DMS79 treated with DMSO at 0.1 percent for 48 hours (cell line): ENCODE measurements at regions not wholly inside any gene's neighbourhood (a gene's known extent, or its start where the extent isn't known, plus 50 kb on each side); places are given as distances from the start of the nearest gene placed in this dataset.

ENCODE experiments used
- DNase-seq: peaks from one replicate; lab custom pipeline; 2025; lab: John Stamatoyannopoulos, UW

GRCh38 chr5:164351245-164351834 lies 845.9 kb downstream of the MAT2B start:
- no peak for DNase-seq

GRCh38 chr5:164352695-164353094 lies 847.3 kb downstream of the MAT2B start:
- DNase-seq: no peak

- no peak for DNase-seq
Measured at GRCh38 chr5:164353155-164353554, 847.7 kb downstream of the MAT2B start.

- DNase-seq: no peak
Measured at GRCh38 chr5:164354139-164354751, 848.8 kb downstream of the MAT2B start.

- DNase-seq: no peak
Measured at GRCh38 chr5:164355267-164355830, 849.9 kb downstream of the MAT2B start.

GRCh38 chr5:164356790-164357189 lies 851.4 kb downstream of the MAT2B start:
- DNase-seq: no peak

- DNase-seq: no peak
Measured at GRCh38 chr5:164357395-164358033, 852.1 kb downstream of the MAT2B start.

GRCh38 chr5:164358531-164359259 lies 853.3 kb downstream of the MAT2B start:
- no peak for DNase-seq

GRCh38 chr5:164359260-164360255 lies 854.1 kb downstream of the MAT2B start:
- DNase-seq: no peak

GRCh38 chr5:164360589-164360988 lies 855.2 kb downstream of the MAT2B start:
- no peak for DNase-seq

- no peak for DNase-seq
Measured at GRCh38 chr5:164361986-164362385, 856.6 kb downstream of the MAT2B start.

- no peak for DNase-seq
Measured at GRCh38 chr5:164362835-164363234, 857.4 kb downstream of the MAT2B start.

- no peak for DNase-seq
Measured at GRCh38 chr5:164364237-164365208, 859.1 kb downstream of the MAT2B start.

GRCh38 chr5:164370841-164371240 lies 865.4 kb downstream of the MAT2B start:
- DNase-seq: no peak

- no peak for DNase-seq
Measured at GRCh38 chr5:164372892-164373291, 867.5 kb downstream of the MAT2B start.

- DNase-seq: no peak
Measured at GRCh38 chr5:164373876-164374275, 868.5 kb downstream of the MAT2B start.

- DNase-seq: no peak
Measured at GRCh38 chr5:164375051-164375450, 869.6 kb downstream of the MAT2B start.

GRCh38 chr5:164376843-164377242 lies 871.4 kb downstream of the MAT2B start:
- no peak for DNase-seq

- DNase-seq: no peak
Measured at GRCh38 chr5:164377746-164378145, 872.3 kb downstream of the MAT2B start.

- no peak for DNase-seq
Measured at GRCh38 chr5:164383662-164384061, 878.2 kb downstream of the MAT2B start.
